ENCODE measurements at regions not wholly inside any gene's neighbourhood (a gene's known extent, or its start where the extent isn't known, plus 50 kb on each side); places are given as distances from the start of the nearest gene placed in this dataset.

DNA sequence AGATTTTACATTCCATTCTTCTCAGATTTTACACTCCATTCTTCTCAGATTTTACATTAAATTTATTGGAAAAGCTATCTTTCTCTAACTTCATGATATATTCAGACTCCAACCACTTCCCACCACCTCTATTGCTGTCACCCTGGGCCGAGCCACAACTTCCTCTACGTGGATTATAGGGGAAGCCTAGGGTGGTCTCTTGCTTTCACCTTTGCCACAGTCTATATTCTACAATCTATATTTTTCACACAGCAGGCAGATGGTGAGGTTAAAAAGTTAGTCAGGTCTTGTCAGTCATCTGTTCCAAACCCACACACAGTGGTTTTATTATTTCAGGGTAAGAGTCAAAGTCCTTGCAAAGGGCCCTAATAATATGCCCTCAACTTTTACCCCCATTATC is 370.8 kb upstream of the SUCLG2 start:
- TF ChIP-seq POLR2A (IDR thresholded peaks at IDR 0.05; ENCODE audit: low read length), result no peak
- no peak for TF ChIP-seq GATA1 (IDR thresholded peaks at IDR 0.05; ENCODE audit: low read depth, low read length)

Measured in erythroblast (primary cell).